GM21576 (cell line): ENCODE measurements at regions not wholly inside any gene's neighbourhood (a gene's known extent, or its start where the extent isn't known, plus 50 kb on each side); places are given as distances from the start of the nearest gene placed in this dataset.
"Not testable (repeated sequence)": the region's sequence is repeated elsewhere in the genome, so short reads cannot be mapped to it uniquely, and the experiment has no call there.

Experiments used
- ATAC-seq: cut with Tn5 transposase; IDR thresholded peaks from one replicate; pipeline ENCODE4 v1.9.1; 2021; ENCODE audit warnings: mild to moderate bottlenecking, moderate library complexity; ENCODE audit not compliant: unreplicated experiment

DNA sequence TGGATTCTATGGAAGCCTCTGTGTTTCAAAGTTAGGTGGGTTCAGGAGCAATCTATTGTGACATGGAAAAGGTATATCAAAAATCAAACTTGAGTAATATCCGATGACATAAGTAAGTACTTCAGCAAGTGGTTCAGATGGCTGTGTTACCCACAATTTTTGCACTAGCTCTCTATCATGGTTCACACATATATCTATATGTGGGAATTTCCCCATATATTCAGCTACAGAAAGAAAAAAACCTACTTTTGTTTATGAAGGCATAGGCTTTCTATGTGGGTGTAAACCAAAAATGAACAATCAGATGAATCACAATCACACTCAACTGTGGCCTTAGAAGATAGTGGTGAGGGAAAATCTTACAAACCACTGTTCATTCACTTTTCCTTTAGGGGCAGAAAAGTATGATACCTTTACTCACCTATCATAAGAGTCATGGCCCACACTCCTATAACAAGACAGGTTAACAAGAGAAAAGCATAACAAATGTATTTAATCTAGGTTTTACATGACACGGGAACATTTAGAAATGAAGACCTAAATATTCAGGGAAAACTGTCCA, 449.6 kb upstream of the HTR1E start:
- ATAC-seq: no peak

DNA sequence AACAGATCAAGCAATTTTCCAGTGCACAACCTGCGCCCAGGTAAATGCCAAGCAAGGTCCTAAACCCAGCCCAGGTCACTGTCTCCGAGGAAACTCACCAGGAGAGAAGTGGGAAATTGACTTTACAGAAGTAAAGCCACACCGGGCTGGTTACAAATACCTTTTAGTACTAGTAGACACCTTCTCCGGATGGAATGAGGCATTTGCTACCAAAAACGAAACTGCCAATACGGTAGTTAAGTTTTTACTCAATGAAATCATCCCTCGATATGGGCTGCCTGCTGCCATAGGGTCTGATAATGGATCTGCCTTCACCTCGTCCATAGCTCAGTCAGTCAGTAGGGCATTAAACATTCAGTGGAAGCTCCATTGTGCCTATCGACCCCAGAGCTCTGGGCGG, 459.0 kb upstream of the HTR1E start:
- not testable (repeated sequence) for ATAC-seq

DNA sequence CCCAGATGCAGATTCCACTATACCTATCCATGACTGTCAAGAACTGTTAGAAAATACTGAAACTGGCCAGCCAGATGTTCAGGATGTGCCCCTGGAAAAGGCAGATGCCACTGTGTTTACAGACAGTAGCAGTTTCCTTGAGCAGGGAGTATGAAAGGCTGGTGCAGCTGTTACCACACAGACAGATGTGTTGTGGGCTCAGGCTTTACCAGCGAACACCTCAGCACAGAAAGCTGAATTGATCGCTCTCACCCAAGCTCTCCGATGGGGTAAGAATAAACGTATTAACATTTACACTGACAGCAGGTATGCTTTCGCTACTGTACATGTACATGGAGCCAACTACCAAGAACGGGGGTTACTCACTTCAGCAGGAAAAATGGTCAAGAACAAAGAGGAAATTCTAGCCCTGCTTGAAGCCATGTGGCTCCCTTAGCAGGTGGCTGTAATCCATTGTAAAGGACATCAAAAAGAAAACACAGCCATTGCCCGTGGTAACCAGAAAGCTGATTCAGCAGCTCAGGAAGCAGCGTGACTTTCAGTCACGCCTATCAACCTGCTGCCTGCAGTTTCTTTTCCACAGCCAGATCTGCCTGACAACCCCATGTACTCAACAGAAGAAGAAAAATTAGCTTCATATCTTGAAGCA, 459.7 kb upstream of the HTR1E start:
- no peak for ATAC-seq

DNA sequence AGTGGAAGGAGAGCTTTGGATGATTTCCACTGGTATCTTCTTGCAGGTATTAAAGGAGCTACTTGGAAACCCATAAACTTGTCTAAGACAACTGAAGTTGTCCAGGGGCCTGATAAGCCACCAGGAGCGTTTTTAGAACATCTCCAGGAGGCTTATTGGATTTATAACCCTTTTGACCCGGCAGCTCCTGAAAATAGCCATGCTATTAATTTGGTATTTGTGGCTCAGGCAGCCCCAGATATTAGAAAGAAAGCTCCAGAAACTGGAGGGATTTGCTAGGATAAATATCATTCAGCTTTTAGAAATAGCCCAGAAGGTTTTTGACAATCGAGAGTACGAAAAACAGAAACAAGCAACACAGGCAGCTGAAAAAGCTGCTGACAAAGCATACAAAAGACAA, 461.0 kb upstream of the HTR1E start:
- ATAC-seq: no peak

DNA sequence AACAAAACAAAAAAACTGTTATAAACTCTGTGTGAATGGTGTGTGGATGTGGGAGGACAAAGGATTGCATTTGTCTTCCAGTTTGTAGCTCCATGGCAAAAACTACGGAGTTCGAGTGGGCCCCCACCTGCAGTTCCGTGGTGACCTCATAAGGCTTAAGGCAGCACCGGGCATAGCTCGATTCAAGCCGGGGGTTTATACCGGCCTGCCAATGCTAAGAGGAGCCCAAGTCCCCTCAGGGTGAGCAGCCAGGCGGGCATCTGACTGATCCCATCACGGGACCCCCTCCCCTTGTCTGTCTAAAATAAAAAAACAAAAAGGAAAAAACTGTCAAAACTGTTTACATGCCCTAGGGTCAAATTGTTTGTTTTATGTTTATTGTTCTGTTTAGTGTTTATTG, 463.2 kb upstream of the HTR1E start:
- ATAC-seq: no peak

DNA sequence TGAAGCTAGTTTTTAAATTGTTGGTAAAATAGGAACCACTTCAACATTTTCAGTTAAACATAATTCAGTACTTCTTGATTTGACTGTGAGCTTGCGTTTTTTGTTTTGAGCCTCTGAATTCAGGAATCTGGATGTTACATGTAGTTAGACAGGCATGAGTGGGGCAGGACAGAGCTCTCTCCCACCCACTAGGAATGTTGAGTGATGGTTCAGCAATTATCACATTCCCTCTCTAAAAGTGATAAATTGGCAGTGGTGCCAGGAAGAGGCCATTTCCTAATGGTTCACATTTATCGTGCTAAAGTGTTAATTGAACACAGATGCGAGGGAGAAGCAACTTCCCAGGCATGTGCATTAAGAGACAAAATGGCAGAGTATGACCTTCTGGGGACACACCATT, 465.5 kb upstream of the HTR1E start:
- no peak for ATAC-seq

DNA sequence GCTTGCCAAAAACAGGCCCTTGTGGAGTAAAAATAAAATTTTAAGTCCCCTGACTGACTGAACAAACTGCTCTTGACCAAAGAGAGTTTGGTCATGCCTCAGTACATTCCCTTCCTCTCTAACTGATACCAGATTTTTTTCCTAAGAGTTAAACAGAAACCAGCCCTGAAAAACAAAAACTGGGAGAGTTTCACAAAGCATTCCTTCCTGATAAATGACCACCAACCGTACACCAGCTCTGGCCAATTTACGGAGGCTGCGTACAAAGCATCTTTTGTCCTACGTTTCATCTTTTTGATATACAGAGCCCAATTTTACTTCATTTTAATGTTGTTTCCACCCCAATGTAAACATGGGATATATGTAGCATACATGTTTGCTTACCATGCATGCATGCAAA, 477.4 kb upstream of the HTR1E start:
- ATAC-seq: no peak

DNA sequence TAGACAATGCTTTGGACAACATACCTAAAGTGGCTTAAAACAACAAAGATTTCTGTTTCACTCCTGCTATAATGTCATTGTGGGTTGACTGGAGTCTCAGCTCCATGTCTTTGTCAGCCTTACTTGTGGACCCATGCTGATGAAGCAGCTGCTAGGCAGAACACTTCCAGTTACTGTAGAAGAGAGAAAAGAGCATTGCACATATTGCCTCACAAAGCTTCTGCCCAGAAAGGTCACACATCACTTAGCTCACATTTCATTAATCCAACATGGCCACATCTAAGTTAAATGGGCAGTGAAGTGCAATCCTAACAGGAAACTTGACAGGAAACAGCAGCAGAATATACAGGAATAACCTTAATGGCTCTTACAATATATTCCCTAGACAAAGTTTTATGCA, 480.5 kb upstream of the HTR1E start:
- no peak for ATAC-seq

DNA sequence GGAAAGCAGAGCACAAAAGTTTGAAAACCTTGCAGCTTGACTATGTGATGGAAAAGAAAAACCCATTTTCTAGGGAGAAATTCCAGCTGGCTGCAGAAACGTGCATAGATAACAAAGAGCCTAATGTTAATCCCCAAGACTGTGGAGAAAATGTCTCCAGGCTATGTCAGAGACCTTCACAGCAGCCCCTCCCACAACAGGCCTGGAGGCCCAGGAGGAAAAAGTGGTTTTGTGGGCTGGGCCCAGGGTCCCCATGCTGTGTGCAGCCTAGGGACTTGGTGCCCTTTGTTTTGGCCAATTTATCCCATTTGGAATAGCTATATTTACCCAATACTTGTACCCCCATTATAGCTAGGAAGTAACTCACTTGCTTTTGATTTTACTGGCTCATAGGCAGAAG, 484.1 kb upstream of the HTR1E start:
- ATAC-seq: no peak

DNA sequence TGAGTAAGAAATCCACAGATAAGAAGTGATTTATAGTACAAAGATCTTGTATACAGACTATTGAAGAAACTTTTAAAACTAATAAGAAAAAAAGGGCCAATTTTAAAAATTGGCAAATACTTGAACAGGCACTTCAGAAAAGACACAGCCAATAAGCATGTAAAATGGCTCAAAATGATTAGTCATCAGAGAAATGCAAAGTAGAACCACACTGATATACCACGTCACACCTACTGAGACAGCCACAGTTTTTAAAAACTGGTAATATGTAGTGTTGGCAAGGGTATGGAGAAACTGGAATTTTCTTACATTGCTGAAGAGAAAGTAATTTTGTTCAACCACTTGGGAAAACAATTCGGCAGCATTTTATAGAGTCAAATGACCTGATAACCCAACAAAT, 488.9 kb upstream of the HTR1E start:
- ATAC-seq: no peak

DNA sequence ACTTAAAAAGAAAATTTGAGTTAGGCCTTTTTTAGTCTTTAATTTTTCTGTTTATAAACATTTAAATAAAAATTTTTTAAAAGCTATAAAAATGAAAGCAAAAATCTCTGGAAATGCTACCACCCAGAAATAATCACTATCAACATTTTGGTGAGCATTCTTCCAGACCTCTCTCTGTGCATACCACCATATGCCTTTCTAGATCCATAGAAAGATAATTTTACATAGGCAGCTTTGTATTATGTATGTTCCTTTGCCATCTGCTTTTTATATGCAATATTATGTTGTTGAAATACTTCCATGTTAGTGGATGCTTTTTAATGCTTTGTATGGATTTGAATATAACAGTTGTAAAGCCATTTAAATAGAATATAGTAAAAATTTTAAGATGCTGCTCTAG, 496.7 kb upstream of the HTR1E start:
- no peak for ATAC-seq

DNA sequence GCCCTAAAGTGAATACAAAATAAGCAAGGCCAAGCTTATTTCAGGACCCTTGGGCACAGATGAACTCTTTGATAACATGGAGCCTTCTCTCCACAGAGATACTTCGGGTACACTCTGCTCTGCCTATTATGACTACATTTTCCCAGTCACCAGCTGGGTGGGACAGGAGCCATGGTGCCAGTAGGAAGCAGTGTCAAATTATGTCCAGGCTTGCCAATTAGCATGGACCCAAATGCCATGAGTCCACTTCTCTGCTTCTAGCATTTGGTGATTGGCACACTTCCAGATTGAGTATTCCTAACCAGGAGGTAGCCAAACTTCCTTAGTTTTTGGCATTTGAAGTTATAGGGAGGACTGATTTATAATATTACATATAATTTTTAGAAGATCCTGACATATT, 513.8 kb upstream of the HTR1E start:
- no peak for ATAC-seq

DNA sequence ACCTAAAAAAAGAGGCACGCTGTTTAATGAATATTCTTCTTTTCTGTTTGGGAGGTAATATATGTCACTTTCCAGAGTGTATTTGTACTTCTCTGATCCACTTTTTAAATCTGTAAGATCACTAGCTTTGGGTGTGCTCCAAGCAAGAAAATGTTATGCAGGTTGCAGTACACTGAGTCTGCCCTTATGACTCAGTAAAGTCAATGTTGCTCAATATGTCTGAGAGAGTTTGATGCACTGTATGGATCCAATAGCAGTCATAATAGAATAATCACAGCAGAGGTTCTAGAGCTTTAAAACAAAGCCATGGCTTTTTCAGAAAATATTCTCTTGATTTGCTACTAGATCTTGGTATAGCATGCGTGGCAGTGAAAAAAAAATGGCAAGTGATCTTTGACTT, 525.3 kb upstream of the HTR1E start:
- no peak for ATAC-seq

DNA sequence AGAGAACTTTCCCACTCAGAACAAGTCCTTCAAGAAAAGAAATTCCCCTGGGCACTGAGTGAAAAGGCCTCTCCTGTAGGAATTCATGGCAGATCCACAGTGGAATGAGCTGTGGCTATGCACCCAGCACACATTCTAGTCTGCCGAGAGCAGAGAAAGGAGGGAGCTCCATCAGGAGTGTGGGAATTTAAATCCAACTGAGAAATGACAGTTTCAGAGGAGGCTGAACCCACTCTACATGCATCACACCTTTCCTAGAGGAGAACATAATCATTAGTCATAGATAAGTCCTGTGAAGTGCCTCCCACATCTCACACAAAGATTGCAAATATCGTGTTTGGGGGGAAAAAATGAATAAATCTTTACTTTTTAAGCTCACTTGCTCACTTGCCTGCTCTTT, 530.2 kb upstream of the HTR1E start:
- no peak for ATAC-seq

DNA sequence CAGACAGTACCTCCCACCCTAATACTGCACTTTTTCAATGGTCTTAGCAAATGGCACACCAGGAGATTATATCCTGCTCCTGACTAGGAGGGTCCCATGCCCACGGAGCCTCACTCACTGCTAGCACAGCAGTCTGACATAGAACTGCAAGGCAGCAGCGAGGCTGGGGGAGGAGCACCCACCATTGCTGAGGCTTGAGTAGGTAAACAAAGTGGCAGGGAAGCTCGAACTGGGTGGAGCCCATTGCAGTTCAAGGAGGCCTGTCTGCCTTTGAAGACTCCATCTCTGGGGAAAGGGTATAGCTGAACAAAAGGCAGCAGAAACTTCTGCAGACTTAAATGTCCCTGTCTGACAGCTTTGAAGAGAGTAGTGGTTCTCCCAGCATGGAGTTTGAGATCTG, 544.5 kb upstream of the HTR1E start:
- not testable (repeated sequence) for ATAC-seq

DNA sequence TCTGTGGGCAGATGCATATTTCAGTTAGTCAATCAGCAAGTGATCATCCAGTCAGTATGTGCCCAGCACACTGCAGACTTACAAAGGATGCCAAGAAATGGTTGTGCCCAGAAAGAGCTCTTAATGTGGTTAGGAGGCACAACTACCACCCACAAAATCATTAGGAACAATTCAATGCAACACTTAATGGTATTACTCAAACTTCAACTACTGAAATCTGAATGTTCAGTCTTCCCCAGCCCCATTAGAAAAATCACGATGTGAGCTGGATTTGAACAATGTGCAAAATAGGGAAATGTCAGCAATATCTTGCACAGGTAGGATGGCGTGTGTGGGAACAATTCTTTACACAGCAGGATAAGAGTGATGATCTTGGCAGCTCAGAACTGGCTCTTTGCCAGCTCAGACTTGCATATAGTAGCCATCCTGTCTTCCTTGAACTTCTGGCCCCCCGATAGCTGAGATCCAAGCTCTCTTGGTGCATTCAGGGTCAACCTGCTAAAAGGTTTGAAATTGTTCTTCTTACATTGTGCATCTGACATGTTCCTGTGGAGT, 556.7 kb upstream of the HTR1E start:
- ATAC-seq: no peak

DNA sequence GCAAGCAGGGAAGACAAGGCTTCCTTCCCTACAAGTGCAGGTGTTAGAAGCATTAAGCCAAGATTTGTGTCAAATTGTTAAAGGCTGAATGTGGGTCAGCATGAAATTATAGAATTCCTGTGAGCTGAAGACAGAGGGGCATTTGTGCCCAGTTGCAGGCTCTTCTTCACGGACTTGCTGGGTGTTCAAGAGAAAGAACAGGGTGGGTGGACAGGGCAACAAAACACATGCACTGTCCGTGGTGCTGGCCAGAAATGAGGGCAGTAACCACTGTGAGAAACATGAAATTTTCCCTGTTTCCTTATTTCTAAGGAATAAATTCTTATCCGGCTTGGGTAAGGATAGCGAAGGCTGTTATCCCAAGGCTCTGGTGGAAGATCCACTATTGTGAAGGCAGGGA, 579.5 kb upstream of the HTR1E start:
- no peak for ATAC-seq

DNA sequence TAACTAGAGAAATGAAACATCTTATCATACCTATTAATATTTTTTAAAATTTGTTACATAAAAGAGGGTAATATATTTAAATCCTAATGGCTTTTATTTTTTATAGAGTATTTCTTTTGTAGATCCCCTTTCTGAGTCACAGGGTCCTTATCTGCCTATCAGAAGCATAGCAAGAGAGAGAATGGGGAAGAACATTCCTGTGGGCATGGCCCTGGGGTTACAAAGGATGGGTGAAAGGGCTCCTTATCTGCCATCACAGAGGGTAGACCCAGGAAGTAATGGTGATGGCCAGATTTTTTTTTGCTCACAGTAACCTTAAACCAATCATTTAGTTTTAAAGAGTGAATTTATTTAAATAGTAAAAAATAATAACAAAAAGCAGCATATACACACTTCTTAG, 582.1 kb upstream of the HTR1E start:
- ATAC-seq: no peak

DNA sequence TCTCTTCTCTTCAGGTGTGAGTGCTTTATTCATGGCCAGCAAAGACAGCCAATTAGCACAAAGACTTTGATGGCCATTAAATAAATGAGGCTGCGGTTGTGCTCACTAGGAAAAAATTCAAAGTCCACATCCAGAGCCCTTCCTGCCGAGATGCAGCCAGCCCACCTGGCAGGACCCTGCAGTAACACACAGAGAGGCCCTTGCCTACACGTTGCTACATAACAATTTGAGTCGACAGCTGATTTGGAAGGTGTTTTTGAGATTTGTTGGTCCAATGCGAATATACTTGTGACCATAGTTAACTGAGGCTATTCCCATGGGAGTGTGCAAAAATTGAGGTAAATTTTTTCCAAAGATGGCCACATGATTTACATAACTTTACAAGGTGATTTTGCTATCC, 605.4 kb upstream of the HTR1E start:
- no peak for ATAC-seq

DNA sequence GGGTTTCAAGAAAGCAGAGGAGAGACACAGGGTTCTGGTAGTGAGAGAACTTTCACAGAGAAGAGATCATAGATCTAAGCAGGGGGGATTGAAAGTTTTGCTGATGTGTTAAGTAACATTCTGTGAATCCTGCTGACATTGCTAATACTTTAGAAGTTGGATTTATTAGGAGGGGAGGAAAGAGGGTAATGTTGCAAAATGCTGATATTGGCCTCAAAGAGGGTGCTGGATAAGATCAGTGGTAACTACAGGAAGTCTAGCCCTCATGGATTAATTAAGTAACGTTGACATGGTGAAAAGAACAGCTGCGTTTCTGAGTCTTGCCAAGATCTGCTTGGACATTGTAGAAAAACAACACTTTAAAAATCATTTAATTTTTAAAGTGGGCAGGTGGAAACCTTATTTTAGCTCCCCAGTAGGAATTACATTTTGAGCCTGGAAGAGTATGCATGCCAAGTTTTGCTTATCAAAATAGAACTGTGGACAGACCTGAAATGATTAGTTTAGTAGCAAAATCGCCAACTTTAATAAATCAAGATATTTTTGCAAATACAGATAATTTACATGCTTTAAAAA, 606.0 kb upstream of the HTR1E start:
- no peak for ATAC-seq

DNA sequence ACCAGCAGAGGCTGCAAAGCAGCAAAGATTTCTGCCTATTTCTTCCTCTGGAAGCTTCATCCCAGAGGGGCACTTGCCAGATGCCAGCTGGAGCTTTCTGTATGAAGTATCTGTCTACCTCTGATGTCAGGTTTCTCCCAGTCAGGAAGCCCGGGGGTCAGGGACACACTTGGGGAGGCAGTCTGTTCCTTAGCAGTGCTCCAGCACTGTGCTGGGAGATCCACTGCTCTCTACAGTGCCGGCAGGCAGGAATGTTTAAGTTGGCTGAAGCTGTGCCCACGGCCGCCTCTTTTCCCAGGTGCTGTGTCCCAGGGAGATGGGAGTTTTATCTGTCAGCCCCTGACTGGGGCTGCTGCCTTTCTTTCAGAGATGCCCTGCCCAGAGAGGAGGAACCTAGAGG, 631.1 kb upstream of the HTR1E start:
- ATAC-seq: no peak

DNA sequence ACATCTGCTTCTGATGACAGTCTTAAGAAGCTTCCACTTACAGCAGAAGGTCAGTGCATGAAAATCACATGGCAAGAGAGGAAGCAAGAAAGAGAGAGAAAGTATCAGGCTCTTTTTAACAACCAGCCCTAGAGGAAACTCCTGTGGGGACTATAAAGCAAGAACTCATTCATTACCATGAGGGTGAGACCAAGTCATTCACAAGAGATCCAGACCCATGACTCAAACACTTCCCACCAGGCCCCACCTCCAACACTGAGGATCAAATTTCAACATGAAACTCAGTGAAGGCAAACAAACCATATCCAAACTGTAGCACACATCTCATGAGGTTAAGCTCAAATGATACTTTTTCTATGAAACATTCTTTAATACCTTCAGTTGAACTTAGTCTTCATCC, 643.2 kb upstream of the SYNCRIP start:
- ATAC-seq: no peak
